ENCODE measurements at regions not wholly inside any gene's neighbourhood (a gene's known extent, or its start where the extent isn't known, plus 50 kb on each side); places are given as distances from the start of the nearest gene placed in this dataset.

DNA sequence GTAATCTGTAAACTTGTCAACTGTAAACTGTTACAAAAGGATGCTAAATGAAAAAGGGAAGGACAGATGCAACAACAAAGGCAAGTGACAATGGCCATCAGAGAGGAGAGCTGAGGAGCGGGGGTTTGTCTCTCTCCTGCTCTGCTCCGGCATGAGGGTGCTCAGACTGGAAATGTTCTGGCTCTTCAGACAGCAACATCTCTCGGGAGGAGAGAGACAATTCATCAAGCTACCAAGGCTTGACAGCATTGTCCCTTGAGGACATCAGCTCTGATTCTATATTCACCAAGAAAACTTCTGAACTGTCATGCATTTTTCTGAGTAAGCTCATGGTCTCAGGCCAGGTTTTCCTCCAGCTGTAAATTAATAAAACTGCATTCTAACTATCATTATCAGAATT lies 408.2 kb downstream of the IGSF11 start:
- no peak overlapping the region for H3K4me3 ChIP-seq
- H3K9me2 ChIP-seq (ENCODE audit: insufficient read depth), result no peaks in the 10 kb centered on the region; the same call in 1 of the 2 replicates
- H2AFZ ChIP-seq, result no peak overlapping the region
- intact Hi-C loops (cut with micrococcal nuclease; ENCODE audit: unreplicated experiment), result loop anchor here (10.0 kb wide), 3 partner anchors 122 to 632 kb away; no protein-coding TSS in a partner anchor
- no peaks in the 10 kb centered on the region for H3K27me3 ChIP-seq (ENCODE audit: insufficient read depth, low read depth)
- no peaks in the 10 kb centered on the region for H3K79me2 ChIP-seq (ENCODE audit: low read depth)
- no TSS peak for BruUV-seq (replicated peaks)
- no peaks in the 10 kb centered on the region for H3F3A ChIP-seq (ENCODE audit: insufficient read depth, low read depth)
- TF ChIP-seq EZH2 (IDR thresholded peaks at IDR 0.05; ENCODE audit: low read depth), result no peak
- TF ChIP-seq, protein P1, sequence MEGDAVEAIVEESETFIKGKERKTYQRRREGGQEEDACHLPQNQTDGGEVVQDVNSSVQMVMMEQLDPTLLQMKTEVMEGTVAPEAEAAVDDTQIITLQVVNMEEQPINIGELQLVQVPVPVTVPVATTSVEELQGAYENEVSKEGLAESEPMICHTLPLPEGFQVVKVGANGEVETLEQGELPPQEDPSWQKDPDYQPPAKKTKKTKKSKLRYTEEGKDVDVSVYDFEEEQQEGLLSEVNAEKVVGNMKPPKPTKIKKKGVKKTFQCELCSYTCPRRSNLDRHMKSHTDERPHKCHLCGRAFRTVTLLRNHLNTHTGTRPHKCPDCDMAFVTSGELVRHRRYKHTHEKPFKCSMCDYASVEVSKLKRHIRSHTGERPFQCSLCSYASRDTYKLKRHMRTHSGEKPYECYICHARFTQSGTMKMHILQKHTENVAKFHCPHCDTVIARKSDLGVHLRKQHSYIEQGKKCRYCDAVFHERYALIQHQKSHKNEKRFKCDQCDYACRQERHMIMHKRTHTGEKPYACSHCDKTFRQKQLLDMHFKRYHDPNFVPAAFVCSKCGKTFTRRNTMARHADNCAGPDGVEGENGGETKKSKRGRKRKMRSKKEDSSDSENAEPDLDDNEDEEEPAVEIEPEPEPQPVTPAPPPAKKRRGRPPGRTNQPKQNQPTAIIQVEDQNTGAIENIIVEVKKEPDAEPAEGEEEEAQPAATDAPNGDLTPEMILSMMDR (conservative IDR thresholded peaks at IDR 0.05), result no peak
- ChIA-PET CTCF (interaction anchor here (0.5 kb wide), 1 partner anchor 12 kb away, joined by 3 read pairs; no protein-coding TSS in a partner anchor), POLR2A (ENCODE audit: unreplicated experiment) (no interaction called here)
- no peak for DNase-seq
- H3K27ac ChIP-seq, result no peak overlapping the region
- H3K4me1 ChIP-seq (replicated peaks; ENCODE audit: insufficient read depth), result no peaks in the 10 kb centered on the region
- no peak overlapping the region for H3K4me2 ChIP-seq
- H4K20me1 ChIP-seq (ENCODE audit: insufficient read depth), result no peaks in the 10 kb centered on the region
- no peaks in the 10 kb centered on the region for H3K36me3 ChIP-seq (ENCODE audit: low read depth)
- no peaks in the 10 kb centered on the region for H3K9me3 ChIP-seq (ENCODE audit: insufficient read depth, low read depth)

DNA sequence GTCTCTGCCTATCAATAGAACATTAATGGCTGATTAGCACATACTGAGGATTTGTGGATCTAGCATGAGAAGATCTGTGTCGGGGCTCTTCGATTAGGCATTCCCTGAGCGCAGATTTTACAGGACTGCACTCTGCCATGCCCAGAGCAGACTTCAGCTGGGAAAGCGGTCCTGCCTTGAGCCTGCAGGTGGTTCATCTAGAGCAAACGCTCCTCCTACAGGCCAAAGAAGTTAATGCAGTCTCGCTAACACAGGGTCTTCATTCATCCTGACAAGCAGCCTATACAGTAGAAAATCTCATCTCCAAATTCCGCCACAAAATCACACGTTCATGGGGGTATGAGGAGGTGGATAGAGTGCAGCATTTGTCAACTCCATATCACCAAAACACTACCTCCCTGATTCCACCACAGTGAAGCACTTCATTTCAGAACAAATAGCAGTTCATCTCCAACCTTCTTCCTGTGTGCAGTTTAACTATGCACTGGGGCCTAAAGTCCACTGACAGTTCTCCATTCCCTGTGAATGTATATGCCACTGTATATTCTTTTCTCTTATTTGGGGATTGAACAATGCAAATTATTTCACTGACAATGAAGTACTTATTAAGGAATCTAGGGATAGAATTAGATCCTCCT lies 405.8 kb downstream of the IGSF11 start:
- TF ChIP-seq EZH2 (IDR thresholded peaks at IDR 0.05; ENCODE audit: low read depth), result no peak
- TF ChIP-seq, protein P1 (conservative IDR thresholded peaks at IDR 0.05), result peak; percentile 85
- intact Hi-C loops (cut with micrococcal nuclease; ENCODE audit: unreplicated experiment), result loop anchor here (1.0 to 10.0 kb wide), 4 partner anchors 124 to 634 kb away; no protein-coding TSS in a partner anchor
- Histone ChIP-seq H3F3A (ENCODE audit: insufficient read depth, low read depth) (no peaks in the 10 kb centered on the region), H3K4me2 (no peak overlapping the region), H4K20me1 (ENCODE audit: insufficient read depth) (no peaks in the 10 kb centered on the region), H3K27me3 (ENCODE audit: insufficient read depth, low read depth) (no peaks in the 10 kb centered on the region), H2AFZ (no peak overlapping the region), H3K27ac (no peak overlapping the region), H3K9me2 (ENCODE audit: insufficient read depth) (no peaks in the 10 kb centered on the region; the same call in 1 of the 2 replicates), H3K4me1 (replicated peaks; ENCODE audit: insufficient read depth) (no peaks in the 10 kb centered on the region), H3K79me2 (ENCODE audit: low read depth) (no peaks in the 10 kb centered on the region), H3K9me3 (ENCODE audit: insufficient read depth, low read depth) (no peaks in the 10 kb centered on the region), H3K36me3 (ENCODE audit: low read depth) (no peaks in the 10 kb centered on the region), H3K4me3 (no peak overlapping the region)
- peak in 1 of 2 experiments; percentile 65 for DNase-seq
- BruUV-seq (replicated peaks), result no TSS peak
- ChIA-PET POLR2A (ENCODE audit: unreplicated experiment) (no interaction called here), CTCF (no interaction called here)

DNA sequence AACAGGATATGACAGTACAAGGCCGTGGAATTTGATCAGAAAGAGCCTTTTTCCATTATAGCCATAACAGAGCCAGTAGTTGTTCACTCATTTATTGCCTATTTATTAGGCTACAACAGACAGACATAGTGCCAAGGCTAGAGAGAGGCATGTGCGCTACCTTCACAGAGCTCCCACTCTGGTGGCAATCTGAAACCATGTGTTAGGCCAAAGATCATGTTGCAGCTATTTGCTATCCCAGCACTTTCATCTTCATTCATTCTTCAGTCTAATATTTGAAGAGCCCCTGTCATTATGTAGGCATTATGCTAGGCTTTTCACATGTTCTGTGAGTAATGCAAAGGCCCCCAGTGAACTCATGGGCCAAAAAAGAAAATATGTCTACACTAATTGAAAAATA lies 404.8 kb downstream of the IGSF11 start:
- Histone ChIP-seq H3K27ac (no peak overlapping the region), H3K9me3 (ENCODE audit: insufficient read depth, low read depth) (no peaks in the 10 kb centered on the region), H3K4me1 (replicated peaks; ENCODE audit: insufficient read depth) (no peaks in the 10 kb centered on the region), H3K79me2 (ENCODE audit: low read depth) (no peaks in the 10 kb centered on the region), H3K4me2 (no peak overlapping the region), H3K27me3 (ENCODE audit: insufficient read depth, low read depth) (no peaks in the 10 kb centered on the region), H4K20me1 (ENCODE audit: insufficient read depth) (no peaks in the 10 kb centered on the region), H3K36me3 (ENCODE audit: low read depth) (no peaks in the 10 kb centered on the region), H3K4me3 (no peak overlapping the region), H2AFZ (no peak overlapping the region), H3F3A (ENCODE audit: insufficient read depth, low read depth) (no peaks in the 10 kb centered on the region), H3K9me2 (ENCODE audit: insufficient read depth) (no peaks in the 10 kb centered on the region; the same call in 1 of the 2 replicates)
- no peak for DNase-seq
- no TSS peak for BruUV-seq (replicated peaks)
- TF ChIP-seq, protein P1 (conservative IDR thresholded peaks at IDR 0.05), result no peak
- TF ChIP-seq EZH2 (IDR thresholded peaks at IDR 0.05; ENCODE audit: low read depth), result no peak
- intact Hi-C loops (cut with micrococcal nuclease; ENCODE audit: unreplicated experiment), result loop anchor here (10.0 kb wide), 3 partner anchors 125 to 635 kb away; no protein-coding TSS in a partner anchor
- POLR2A ChIA-PET (ENCODE audit: unreplicated experiment), result no interaction called here
- CTCF ChIA-PET, result interaction anchor here (0.6 kb wide), 1 partner anchor 11 kb away, joined by 3 read pairs; no protein-coding TSS in a partner anchor

Measured in PC-9 (cell line).